OCI-LY7 (cell line): ENCODE measurements at regions not wholly inside any gene's neighbourhood (a gene's known extent, or its start where the extent isn't known, plus 50 kb on each side); places are given as distances from the start of the nearest gene placed in this dataset.
"Not testable (repeated sequence)": the region's sequence is repeated elsewhere in the genome, so short reads cannot be mapped to it uniquely, and the experiment has no call there.

Experiments used
- BruUV-seq: library from RNA; stranded (reverse); fragments of 400-500 nt; replicated peaks from 2 replicates; lab custom pipeline; 2021; lab: Mats Ljungman, UMichigan
- CTCF ChIA-PET: fragments of 300-600 bp; sonication (Branson Sonifier 250); formaldehyde crosslinking; loops from one replicate; lab custom pipeline; 2022; ENCODE audit warnings: antibody characterized with exemption; ENCODE audit not compliant: unreplicated experiment; lab: Charles Lee
- POLR2A ChIA-PET: fragments of 300-600 bp; sonication (Branson Sonifier 250); formaldehyde crosslinking; loops from one replicate; lab custom pipeline; 2022; ENCODE audit warnings: antibody characterized with exemption; lab: Charles Lee
- DNase-seq: peaks from one replicate; pipeline ENCODE4 v3.0.0-alpha.2; 2015; ENCODE audit warnings: low spot score
- H2AFZ ChIP-seq: fragments of 200-600 bp; sonication (generic), shearing (Covaris generic); 2 replicates; pipeline ENCODE4 v1.6.1; 2014; ENCODE audit warnings: mild to moderate bottlenecking, antibody characterized with exemption, low read length, moderate library complexity
- H3K27ac ChIP-seq: fragments of 200-600 bp; sonication (generic); 2 replicates; pipeline ENCODE4 v1.5.1; 2014; ENCODE audit warnings: mixed run types, low read depth, mild to moderate bottlenecking, moderate library complexity, low read length, inconsistent platforms; ENCODE audit not compliant: poor library complexity, severe bottlenecking
- H3K36me3 ChIP-seq: fragments of 200-600 bp; sonication (generic); 2 replicates; pipeline ENCODE4 v1.6.1; 2014; ENCODE audit warnings: mild to moderate bottlenecking, antibody characterized with exemption, low read length, moderate library complexity, mixed read lengths; ENCODE audit not compliant: insufficient read depth
- H3K4me1 ChIP-seq: fragments of 200-600 bp; sonication (generic); 2 replicates; pipeline ENCODE4 v1.5.1; 2014; ENCODE audit warnings: mild to moderate bottlenecking, low read length; ENCODE audit not compliant: insufficient read depth, poor library complexity, severe bottlenecking
- H3K4me2 ChIP-seq: fragments of 200-600 bp; sonication (generic); 2 replicates; pipeline ENCODE4 v1.6.1; 2014; ENCODE audit warnings: mild to moderate bottlenecking, low read length
- H3K4me3 ChIP-seq: fragments of 200-600 bp; sonication (generic); 2 replicates; pipeline ENCODE4 v1.5.1; 2014; ENCODE audit warnings: mild to moderate bottlenecking, low read depth, low read length; ENCODE audit not compliant: poor library complexity, severe bottlenecking
- H3K79me2 ChIP-seq: fragments of 200-600 bp; sonication (generic); 2 replicates; pipeline ENCODE4 v1.6.1; 2016; ENCODE audit warnings: low read depth, mild to moderate bottlenecking, low read length, moderate library complexity, mixed read lengths; ENCODE audit not compliant: insufficient read depth
- H3K9me2 ChIP-seq: fragments of 200-600 bp; sonication (generic); 2 replicates; pipeline ENCODE4 v1.6.1; 2016; ENCODE audit warnings: mild to moderate bottlenecking, low read length, mixed read lengths; ENCODE audit not compliant: insufficient read depth
- H3K9me3 ChIP-seq: fragments of 200-600 bp; sonication (generic); 2 replicates; pipeline ENCODE4 v1.6.1; 2014; ENCODE audit warnings: mild to moderate bottlenecking, mixed run types, low read length, mixed read lengths
- H4K20me1 ChIP-seq: fragments of 200-600 bp; sonication (generic); 2 replicates; pipeline ENCODE4 v1.6.1; 2014; ENCODE audit warnings: mild to moderate bottlenecking, antibody characterized with exemption, low read length, moderate library complexity, mixed read lengths; ENCODE audit not compliant: insufficient read depth
- EZH2phosphoT487 ChIP-seq: fragments of 200-600 bp; sonication (generic); IDR thresholded peaks from 2 replicates; pipeline ENCODE4 v1.6.1; 2018; ENCODE audit warnings: low read depth, borderline replicate concordance, mild to moderate bottlenecking, mixed run types, antibody characterized with exemption, low read length, moderate library complexity, mixed read lengths
- intact Hi-C: fragments of 100-400 bp; cut with micrococcal nuclease; formaldehyde crosslinking; loops from one replicate; pipeline ENCODE4 v1.10.0; 2022; ENCODE audit not compliant: unreplicated experiment
- TF ChIP-seq, protein P1 (sequence below): fragments of 200-600 bp; sonication (generic); conservative IDR thresholded peaks from 2 replicates; pipeline ENCODE4 v1.5.1; 2014; ENCODE audit warnings: mild to moderate bottlenecking, antibody characterized with exemption, low read length, moderate library complexity, mixed read lengths

DNA sequence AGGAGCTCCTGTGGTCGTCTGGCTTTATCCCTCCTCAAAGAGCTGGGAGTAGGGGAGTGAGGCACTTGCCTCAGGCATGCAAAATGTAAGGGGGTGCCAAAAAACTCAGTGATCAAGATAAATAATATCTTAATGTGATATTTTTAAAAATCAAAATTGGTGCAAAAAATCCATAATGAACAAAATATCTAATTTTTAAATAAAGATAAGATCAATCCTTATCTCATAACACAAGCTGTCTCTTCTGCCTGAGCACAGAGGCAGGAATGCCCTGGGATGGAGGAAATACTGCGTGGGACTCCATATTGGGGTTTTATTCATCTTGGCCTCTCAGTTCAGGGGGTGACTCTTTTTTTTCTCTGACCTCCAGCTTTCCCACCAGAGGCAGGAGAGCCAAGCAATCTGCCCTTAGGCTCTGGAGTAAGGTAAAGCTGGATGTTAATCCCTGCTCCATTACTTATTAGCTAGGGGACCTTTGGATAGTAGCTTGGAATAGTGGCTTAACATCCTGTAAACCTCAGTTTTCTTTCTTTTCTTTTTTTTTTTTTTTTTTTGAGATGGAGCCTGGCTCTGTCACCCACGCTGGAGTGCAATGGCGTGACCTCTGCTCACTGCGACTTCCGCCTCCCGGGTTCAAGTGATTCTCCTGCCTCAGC lies 77.3 kb upstream of the NFASC start:
- no peak for DNase-seq
- POLR2A ChIA-PET, result interaction anchor here (0.7 kb wide), 1 partner anchor 10 kb away, joined by 3 read pairs; no protein-coding TSS in a partner anchor
- no peaks in the 10 kb centered on the region for H3K79me2 ChIP-seq
- no peaks in the 10 kb centered on the region for H4K20me1 ChIP-seq
- no peaks in the 10 kb centered on the region for H3K9me2 ChIP-seq
- H3K4me3 ChIP-seq, result no peak overlapping the region
- no peak overlapping the region for H3K27ac ChIP-seq
- H3K9me3 ChIP-seq, result no peaks in the 10 kb centered on the region
- no peak overlapping the region for H3K4me2 ChIP-seq
- intact Hi-C loops, result no loop called here
- TF ChIP-seq EZH2phosphoT487, result no peak
- TF ChIP-seq, protein P1, sequence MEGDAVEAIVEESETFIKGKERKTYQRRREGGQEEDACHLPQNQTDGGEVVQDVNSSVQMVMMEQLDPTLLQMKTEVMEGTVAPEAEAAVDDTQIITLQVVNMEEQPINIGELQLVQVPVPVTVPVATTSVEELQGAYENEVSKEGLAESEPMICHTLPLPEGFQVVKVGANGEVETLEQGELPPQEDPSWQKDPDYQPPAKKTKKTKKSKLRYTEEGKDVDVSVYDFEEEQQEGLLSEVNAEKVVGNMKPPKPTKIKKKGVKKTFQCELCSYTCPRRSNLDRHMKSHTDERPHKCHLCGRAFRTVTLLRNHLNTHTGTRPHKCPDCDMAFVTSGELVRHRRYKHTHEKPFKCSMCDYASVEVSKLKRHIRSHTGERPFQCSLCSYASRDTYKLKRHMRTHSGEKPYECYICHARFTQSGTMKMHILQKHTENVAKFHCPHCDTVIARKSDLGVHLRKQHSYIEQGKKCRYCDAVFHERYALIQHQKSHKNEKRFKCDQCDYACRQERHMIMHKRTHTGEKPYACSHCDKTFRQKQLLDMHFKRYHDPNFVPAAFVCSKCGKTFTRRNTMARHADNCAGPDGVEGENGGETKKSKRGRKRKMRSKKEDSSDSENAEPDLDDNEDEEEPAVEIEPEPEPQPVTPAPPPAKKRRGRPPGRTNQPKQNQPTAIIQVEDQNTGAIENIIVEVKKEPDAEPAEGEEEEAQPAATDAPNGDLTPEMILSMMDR, result no peak
- no TSS peak for BruUV-seq
- H3K36me3 ChIP-seq, result no peaks in the 10 kb centered on the region
- no peaks in the 10 kb centered on the region for H3K4me1 ChIP-seq
- CTCF ChIA-PET, result interaction anchor here (0.6 to 1.4 kb wide), 2 partner anchors 9 to 109 kb away, joined by 3 to 5 read pairs; no protein-coding TSS in a partner anchor
- H2AFZ ChIP-seq, result no peak overlapping the region

DNA sequence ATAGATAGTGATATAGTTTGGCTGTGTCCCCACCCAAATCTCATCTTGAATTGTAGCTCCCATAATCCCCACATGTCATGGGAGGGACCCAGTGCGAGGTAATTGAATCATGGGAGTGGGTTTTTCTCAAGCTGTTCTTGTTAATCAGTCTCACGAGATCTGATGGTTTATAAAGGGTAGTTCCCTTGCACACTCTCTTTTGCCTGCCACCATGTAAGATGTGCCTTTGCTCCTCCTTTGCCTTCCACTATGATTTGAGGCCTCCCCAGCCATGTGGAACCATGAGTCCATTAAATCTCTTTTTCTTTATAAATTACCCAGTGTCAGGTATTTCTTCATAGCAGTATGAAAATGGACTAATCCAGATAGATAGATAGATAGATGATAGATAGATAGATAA lies 73.8 kb upstream of the NFASC start:
- H3K9me3 ChIP-seq, BruUV-seq, intact Hi-C loops, H3K79me2 ChIP-seq, H2AFZ ChIP-seq, H3K27ac ChIP-seq, H3K9me2 ChIP-seq, H3K4me1 ChIP-seq, H3K4me2 ChIP-seq, H3K36me3 ChIP-seq, DNase-seq, H4K20me1 ChIP-seq, CTCF ChIA-PET, H3K4me3 ChIP-seq, POLR2A ChIA-PET: not testable (repeated sequence)

DNA sequence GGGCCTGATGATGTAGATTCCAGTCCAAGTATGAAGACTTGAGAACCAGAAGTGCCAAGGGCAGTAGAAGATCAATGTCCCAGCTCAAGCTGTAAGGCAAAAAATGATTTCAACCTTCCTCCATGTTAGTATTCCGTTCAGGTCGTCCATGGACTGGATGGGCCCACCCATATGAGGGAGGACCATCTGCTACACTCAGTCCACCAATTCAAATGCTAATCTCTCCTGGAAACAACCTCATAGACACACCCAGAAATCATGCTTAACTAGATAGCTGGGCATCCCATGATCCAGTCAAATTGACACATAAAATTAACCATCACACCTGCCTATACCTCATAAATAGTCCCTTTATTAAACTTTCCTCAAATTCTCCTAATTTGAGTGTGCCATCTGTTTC lies 73.3 kb upstream of the NFASC start:
- Histone ChIP-seq H2AFZ (no peak overlapping the region), H3K36me3 (no peaks in the 10 kb centered on the region), H3K9me2 (no peaks in the 10 kb centered on the region), H3K79me2 (no peaks in the 10 kb centered on the region), H3K9me3 (no peaks in the 10 kb centered on the region), H3K4me2 (no peak overlapping the region), H3K27ac (no peak overlapping the region), H3K4me1 (peaks cover 3% of the 10 kb centered on the region), H3K4me3 (no peak overlapping the region), H4K20me1 (no peaks in the 10 kb centered on the region)
- intact Hi-C loops, result no loop called here
- BruUV-seq, result no TSS peak
- CTCF ChIA-PET, result no interaction called here
- no peak for DNase-seq
- POLR2A ChIA-PET, result interaction anchor here (0.6 kb wide), 1 partner anchor 28 kb away, joined by 3 read pairs; no protein-coding TSS in a partner anchor
- TF ChIP-seq, protein P1, result no peak
- TF ChIP-seq EZH2phosphoT487, result no peak
